OCI-LY3 (cell line): ENCODE measurements at regions not wholly inside any gene's neighbourhood (a gene's known extent, or its start where the extent isn't known, plus 50 kb on each side); places are given as distances from the start of the nearest gene placed in this dataset.

Source experiments
- H2AFZ ChIP-seq: fragments of 200-600, 300-600 bp; shearing (Covaris generic); 2 replicates; pipeline ENCODE4 v1.6.0; 2014; ENCODE audit warnings: antibody characterized with exemption, low read depth, low read length
- H3K27ac ChIP-seq: fragments of 200-600, 300-600 bp; sonication (generic); 2 replicates; pipeline ENCODE4 v1.5.1; 2014; ENCODE audit warnings: mild to moderate bottlenecking, low read length, moderate library complexity, mixed read lengths
- H3K27me3 ChIP-seq: fragments of 200-600, 300-600 bp; sonication (generic); 2 replicates; pipeline ENCODE4 v1.6.1; 2014; ENCODE audit warnings: low read depth, low read length, mixed read lengths
- H3K36me3 ChIP-seq: fragments of 200-600, 300-600 bp; sonication (generic); replicated peaks from 2 replicates; pipeline ENCODE3; 2014; ENCODE audit warnings: low read depth, low read length, mixed read lengths
- H3K4me1 ChIP-seq: fragments of 300-600, 200-600 bp; sonication (generic); 2 replicates; pipeline ENCODE4 v1.6.1; 2014; ENCODE audit warnings: low read length, mixed read lengths
- H3K4me2 ChIP-seq: fragments of 200-600, 300-600 bp; sonication (generic); 2 replicates; pipeline ENCODE4 v1.6.1; 2014; ENCODE audit warnings: low read length, mixed read lengths
- H3K4me3 ChIP-seq: fragments of 300-600, 200-600 bp; sonication (generic); 2 replicates; pipeline ENCODE4 v1.5.1; 2014; ENCODE audit warnings: antibody characterized with exemption, mild to moderate bottlenecking, low read length, moderate library complexity
- H3K79me2 ChIP-seq: fragments of 300-600, 200-600 bp; shearing (Covaris generic); 2 replicates; pipeline ENCODE4 v1.6.1; 2014; ENCODE audit warnings: mild to moderate bottlenecking, low read length, mixed read lengths
- H3K9ac ChIP-seq: fragments of 300-600, 200-600 bp; shearing (Covaris generic); 2 replicates; pipeline ENCODE4 v1.6.0; 2014; ENCODE audit warnings: mild to moderate bottlenecking, low read length, moderate library complexity
- H3K9me3 ChIP-seq: fragments of 200-600, 300-600 bp; shearing (Covaris generic); 2 replicates; pipeline ENCODE4 v1.6.1; 2014; ENCODE audit warnings: low read length, mixed read lengths; ENCODE audit not compliant: insufficient read depth
- H4K20me1 ChIP-seq: fragments of 200-600, 300-600 bp; sonication (generic); 2 replicates; pipeline ENCODE4 v1.6.1; 2016; ENCODE audit warnings: low read length, mixed read lengths; ENCODE audit not compliant: insufficient read depth
- CTCF ChIP-seq: fragments of 200-600, 300-600 bp; sonication (generic); IDR thresholded peaks from 2 replicates; pipeline ENCODE4 v1.5.1; 2014; ENCODE audit warnings: antibody characterized with exemption, low read length, low read depth
- EZH2phosphoT487 ChIP-seq: fragments of 200-600 bp; shearing (Covaris generic); IDR thresholded peaks from 2 replicates; pipeline ENCODE4 v1.6.1; 2018; ENCODE audit warnings: antibody characterized with exemption, mixed run types, low read depth

- H3K9me3 ChIP-seq = no peaks in the 10 kb centered on the region
- no peaks in the 10 kb centered on the region for H4K20me1 ChIP-seq
- H3K4me3 ChIP-seq = no peak overlapping the region
- no peaks in the 10 kb centered on the region for H3K79me2 ChIP-seq
- no peak overlapping the region for H2AFZ ChIP-seq
- no peaks in the 10 kb centered on the region for H3K27me3 ChIP-seq
- no peak overlapping the region for H3K27ac ChIP-seq
- H3K4me1 ChIP-seq = peaks cover 5% of the 10 kb centered on the region; the same call in 1 of the 2 replicates
- no peak overlapping the region for H3K4me2 ChIP-seq
- no peaks in the 10 kb centered on the region for H3K36me3 ChIP-seq
- no peak overlapping the region for H3K9ac ChIP-seq
- no peak for TF ChIP-seq CTCF
- TF ChIP-seq EZH2phosphoT487 = no peak
Measured at GRCh38 chr6:79302341-79302740, 67.9 kb upstream of the HMGN3 start.

GRCh38 chr6:79301290-79301689, 66.8 kb upstream of the HMGN3 start:
- H3K79me2 ChIP-seq = no peaks in the 10 kb centered on the region
- no peak overlapping the region for H3K9ac ChIP-seq
- H3K4me2 ChIP-seq = no peak overlapping the region
- no peak overlapping the region for H3K27ac ChIP-seq
- H3K36me3 ChIP-seq = no peaks in the 10 kb centered on the region
- H2AFZ ChIP-seq = no peak overlapping the region
- H3K9me3 ChIP-seq = no peaks in the 10 kb centered on the region
- no peaks in the 10 kb centered on the region for H4K20me1 ChIP-seq
- no peak for TF ChIP-seq CTCF
- no peak for TF ChIP-seq EZH2phosphoT487
- no peaks in the 10 kb centered on the region for H3K27me3 ChIP-seq
- no peak overlapping the region for H3K4me3 ChIP-seq
- H3K4me1 ChIP-seq = peaks cover 5% of the 10 kb centered on the region; the same call in 1 of the 2 replicates

GRCh38 chr6:79296211-79296610, 61.7 kb upstream of the HMGN3 start:
- no peaks in the 10 kb centered on the region for H3K27me3 ChIP-seq
- no peak overlapping the region for H3K4me3 ChIP-seq
- no peaks in the 10 kb centered on the region for H3K9me3 ChIP-seq
- H3K4me1 ChIP-seq = no peaks in the 10 kb centered on the region
- no peaks in the 10 kb centered on the region for H4K20me1 ChIP-seq
- H3K27ac ChIP-seq = no peak overlapping the region
- TF ChIP-seq CTCF (no peak), EZH2phosphoT487 (no peak)
- no peaks in the 10 kb centered on the region for H3K36me3 ChIP-seq
- no peaks in the 10 kb centered on the region for H3K79me2 ChIP-seq
- no peak overlapping the region for H3K9ac ChIP-seq
- H3K4me2 ChIP-seq = no peak overlapping the region
- no peak overlapping the region for H2AFZ ChIP-seq
